ENCODE measurements at regions not wholly inside any gene's neighbourhood (a gene's known extent, or its start where the extent isn't known, plus 50 kb on each side); places are given as distances from the start of the nearest gene placed in this dataset.

DNA sequence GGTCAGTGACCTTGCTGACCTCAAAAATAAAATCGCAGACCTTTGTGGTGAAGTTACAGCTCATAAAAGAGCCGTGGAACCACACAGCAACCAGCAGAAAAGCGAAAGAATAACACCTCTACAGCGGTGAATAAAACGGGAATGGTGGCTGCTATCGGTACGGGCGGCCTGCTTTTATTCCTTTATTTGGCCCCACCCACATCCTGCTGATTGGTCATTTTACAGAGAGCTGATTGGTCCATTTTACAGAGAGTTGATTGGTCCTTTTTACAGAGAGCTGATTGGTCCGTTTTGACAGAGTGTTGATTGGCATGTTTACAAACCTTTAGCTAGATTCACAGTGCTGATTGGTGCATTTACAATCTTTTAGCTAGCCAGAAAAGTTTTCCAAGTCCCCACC is 80.7 kb upstream of the ATP10A start:
- TF ChIP-seq, protein P1, sequence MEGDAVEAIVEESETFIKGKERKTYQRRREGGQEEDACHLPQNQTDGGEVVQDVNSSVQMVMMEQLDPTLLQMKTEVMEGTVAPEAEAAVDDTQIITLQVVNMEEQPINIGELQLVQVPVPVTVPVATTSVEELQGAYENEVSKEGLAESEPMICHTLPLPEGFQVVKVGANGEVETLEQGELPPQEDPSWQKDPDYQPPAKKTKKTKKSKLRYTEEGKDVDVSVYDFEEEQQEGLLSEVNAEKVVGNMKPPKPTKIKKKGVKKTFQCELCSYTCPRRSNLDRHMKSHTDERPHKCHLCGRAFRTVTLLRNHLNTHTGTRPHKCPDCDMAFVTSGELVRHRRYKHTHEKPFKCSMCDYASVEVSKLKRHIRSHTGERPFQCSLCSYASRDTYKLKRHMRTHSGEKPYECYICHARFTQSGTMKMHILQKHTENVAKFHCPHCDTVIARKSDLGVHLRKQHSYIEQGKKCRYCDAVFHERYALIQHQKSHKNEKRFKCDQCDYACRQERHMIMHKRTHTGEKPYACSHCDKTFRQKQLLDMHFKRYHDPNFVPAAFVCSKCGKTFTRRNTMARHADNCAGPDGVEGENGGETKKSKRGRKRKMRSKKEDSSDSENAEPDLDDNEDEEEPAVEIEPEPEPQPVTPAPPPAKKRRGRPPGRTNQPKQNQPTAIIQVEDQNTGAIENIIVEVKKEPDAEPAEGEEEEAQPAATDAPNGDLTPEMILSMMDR (IDR thresholded peaks at IDR 0.05): no peak
- TF ChIP-seq EP300 (IDR thresholded peaks at IDR 0.05): no peak
